ENCODE measurements at regions not wholly inside any gene's neighbourhood (a gene's known extent, or its start where the extent isn't known, plus 50 kb on each side); places are given as distances from the start of the nearest gene placed in this dataset.

- no peak for TF ChIP-seq SRSF9 (IDR thresholded peaks at IDR 0.05; ENCODE audit: borderline replicate concordance, insufficient read depth, low read depth, low read length, poor library complexity, severe bottlenecking)
- TF ChIP-seq CEBPZ (IDR thresholded peaks at IDR 0.05; ENCODE audit: low read length): no peak
- no peak for TF ChIP-seq MAFG (CRISPR knock-in tag; IDR thresholded peaks at IDR 0.05)
- TF ChIP-seq ZNF609 (CRISPR knock-in tag; IDR thresholded peaks at IDR 0.05; ENCODE audit: borderline replicate concordance): peak; percentile 87; the same call in 1 of the 2 replicates
- TF ChIP-seq GLMP (CRISPR knock-in tag; IDR thresholded peaks at IDR 0.05; ENCODE audit: borderline replicate concordance): no peak
- no peak for TF ChIP-seq ZNF18 (CRISPR knock-in tag; IDR thresholded peaks at IDR 0.05; ENCODE audit: insufficient replicate concordance)
- no peak for TF ChIP-seq NFE2L2 (IDR thresholded peaks at IDR 0.05; ENCODE audit: low read length)
- TF ChIP-seq BRF2 (CRISPR knock-in tag; IDR thresholded peaks at IDR 0.05): peak; percentile 90; the same call in 1 of the 2 replicates
- TF ChIP-seq ZNF530 (CRISPR knock-in tag; IDR thresholded peaks at IDR 0.05; ENCODE audit: low read depth): no peak
- peak; percentile 31; the same call in 1 of the 2 replicates for TF ChIP-seq ZFP62 (CRISPR knock-in tag; IDR thresholded peaks at IDR 0.05)
- TF ChIP-seq ZNF788 (CRISPR knock-in tag; IDR thresholded peaks at IDR 0.05; ENCODE audit: borderline replicate concordance): peak; percentile 79; the same call in 1 of the 2 replicates
- TF ChIP-seq JUNB (CRISPR knock-in tag; IDR thresholded peaks at IDR 0.05; ENCODE audit: borderline replicate concordance): no peak
- no peak for TF ChIP-seq ZZZ3 (CRISPR knock-in tag; IDR thresholded peaks at IDR 0.05; ENCODE audit: borderline replicate concordance)
- no peak for TF ChIP-seq TERF1 (CRISPR knock-in tag; IDR thresholded peaks at IDR 0.05)
Observed at GRCh38 chr22:23521441-23522113, 58.5 kb downstream of the IGLL1 start (continued).
